A549 (cell line): ENCODE measurements at regions not wholly inside any gene's neighbourhood (a gene's known extent, or its start where the extent isn't known, plus 50 kb on each side); places are given as distances from the start of the nearest gene placed in this dataset.

Experiments
- CTCF ChIP-seq: fragments of >200 bp; sonication (Bioruptor Twin); formaldehyde crosslinking; IDR thresholded peaks from 3 replicates; pipeline ENCODE4 v1.5.1; 2016
- GATA3 ChIP-seq: IDR thresholded peaks from 2 replicates; pipeline ENCODE4 v1.6.1; 2012; ENCODE audit warnings: borderline replicate concordance
- MAX ChIP-seq: IDR thresholded peaks from 2 replicates; pipeline ENCODE4 v1.6.1; 2012
- POLR2A ChIP-seq: IDR thresholded peaks from 2 replicates; pipeline ENCODE4 v1.6.1; 2012; ENCODE audit warnings: mild to moderate bottlenecking, low read length
- POLR2AphosphoS2 ChIP-seq: conservative IDR thresholded peaks from 2 replicates; pipeline ENCODE4 v1.6.1; 2012; ENCODE audit warnings: low read length, improper control_type of control experiment, inconsistent platforms
- REST ChIP-seq: fragments of 200-600 bp; sonication (generic); IDR thresholded peaks from 2 replicates; pipeline ENCODE4 v1.6.1; 2016; ENCODE audit warnings: antibody characterized with exemption, mild to moderate bottlenecking, moderate library complexity

- TF ChIP-seq CTCF (no peak), GATA3 (no peak), POLR2A (no peak), REST (no peak), MAX (no peak), POLR2AphosphoS2 (no peak)
Measured at GRCh38 chr5:89308606-89309040, 425.6 kb upstream of the MEF2C start.
